ENCODE measurements at regions not wholly inside any gene's neighbourhood (a gene's known extent, or its start where the extent isn't known, plus 50 kb on each side); places are given as distances from the start of the nearest gene placed in this dataset.

DNA sequence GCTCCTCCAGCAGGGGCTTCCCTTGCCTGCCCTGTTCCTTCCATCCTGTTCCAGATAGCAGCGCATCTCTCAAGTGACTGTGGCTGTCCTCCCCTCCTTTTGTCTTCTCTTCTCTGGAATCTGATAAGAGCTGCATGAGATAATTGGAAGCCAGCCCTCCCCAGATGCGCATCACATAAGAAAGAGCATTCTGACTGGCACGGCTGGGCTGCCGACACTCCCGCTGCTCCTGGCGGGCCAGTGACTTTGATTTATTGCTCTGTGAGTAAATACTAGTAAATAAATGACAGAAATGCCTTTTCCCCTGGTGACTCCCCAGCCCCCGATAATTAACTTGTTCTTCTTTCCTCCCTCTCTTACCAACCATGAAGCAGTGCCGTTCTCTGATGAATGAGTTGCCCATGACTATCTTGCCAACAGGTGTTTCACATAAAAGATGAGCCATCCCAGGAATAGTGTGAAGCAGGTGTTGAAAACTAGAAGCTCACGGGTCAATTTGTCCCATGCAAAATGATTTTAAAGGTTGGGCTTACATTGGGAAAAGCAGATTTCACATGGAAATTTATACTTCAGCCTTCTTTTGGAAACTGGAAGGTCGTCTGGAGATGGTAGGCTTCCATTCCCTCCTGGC lies 212.3 kb downstream of the ERCC6L2 start:
- no peak for DNase-seq (ENCODE audit: low read depth)

DNA sequence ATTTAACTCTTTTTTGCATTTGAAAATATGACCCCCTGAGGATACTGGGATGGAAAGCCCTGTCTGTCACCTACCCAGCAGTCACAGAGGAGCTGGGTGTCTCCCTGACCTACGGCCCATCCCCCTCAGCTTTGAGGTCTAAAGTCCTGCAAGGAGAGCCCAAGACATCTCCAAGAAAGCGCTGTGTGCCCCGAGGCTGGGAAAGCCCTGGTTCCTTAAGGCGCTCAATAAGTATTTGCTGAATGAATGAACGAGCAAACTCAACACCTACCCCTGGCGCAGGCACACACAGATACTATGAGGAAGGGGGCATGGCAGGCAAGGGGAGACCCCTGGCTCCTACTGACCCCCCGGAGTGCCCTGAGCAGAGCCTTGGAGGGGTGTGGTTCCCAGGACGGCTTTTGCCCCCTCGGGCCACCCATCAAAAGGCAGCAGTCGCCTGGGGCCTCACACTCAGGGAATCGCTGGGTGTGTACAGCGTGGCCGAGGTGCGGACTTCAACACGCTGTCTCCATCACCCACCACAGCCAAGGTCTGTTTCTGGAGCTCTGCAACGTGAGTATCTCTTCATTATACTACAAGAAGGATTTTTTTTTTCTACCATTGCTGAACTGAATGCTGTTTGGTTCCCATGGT lies 211.6 kb downstream of the ERCC6L2 start:
- DNase-seq (ENCODE audit: low read depth): no peak

DNA sequence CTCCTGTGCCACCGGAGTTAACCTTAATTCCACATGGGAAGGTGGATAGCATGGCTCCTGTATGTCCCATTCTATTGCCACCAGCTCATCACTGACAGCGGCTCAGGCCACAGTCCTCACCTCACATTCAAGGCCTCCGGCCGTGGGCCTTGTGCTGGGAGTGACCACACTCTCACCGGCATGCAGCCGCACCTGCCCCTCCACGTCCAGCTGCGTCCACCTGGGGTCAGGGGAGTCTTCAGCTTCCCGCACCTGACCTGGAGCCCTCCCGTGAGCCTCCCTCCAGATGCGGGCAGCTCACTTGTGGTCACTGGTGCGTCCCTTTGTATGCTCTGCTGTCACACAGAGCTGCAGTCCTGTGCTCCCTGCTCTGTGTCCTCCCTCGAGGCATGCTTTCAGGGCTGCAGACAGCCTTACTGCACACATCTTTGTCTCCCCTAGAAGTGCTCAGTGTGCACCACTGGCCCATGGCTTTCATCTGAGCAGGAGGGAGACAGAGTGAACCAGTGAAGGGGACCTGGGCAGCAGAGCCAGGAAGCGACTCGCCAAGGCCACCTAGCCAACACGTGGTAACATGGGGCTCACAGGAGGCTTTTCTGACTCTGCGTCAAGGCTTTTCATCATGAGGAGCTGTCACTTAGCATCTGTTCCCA lies 210.1 kb downstream of the ERCC6L2 start:
- DNase-seq (ENCODE audit: low read depth): no peak

DNA sequence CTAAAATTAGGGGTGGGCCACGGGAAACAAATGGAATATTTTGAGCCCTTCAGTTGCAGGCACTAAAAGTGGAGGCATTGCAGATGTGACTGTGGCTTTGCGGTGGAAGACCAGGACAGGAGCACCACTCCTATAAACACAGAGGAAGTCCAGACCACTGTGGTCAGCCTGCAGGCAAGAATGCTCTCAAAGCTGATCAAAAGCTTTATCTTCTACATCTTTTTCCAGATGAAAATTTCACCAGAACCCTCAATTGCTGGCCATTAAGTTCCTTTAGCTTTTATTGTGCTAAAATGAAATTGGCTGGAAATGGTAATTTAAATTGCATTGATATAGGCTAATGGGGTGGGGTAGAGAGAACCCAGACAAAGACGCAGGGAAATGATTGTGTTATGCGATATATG lies 208.8 kb downstream of the ERCC6L2 start:
- DNase-seq (ENCODE audit: low read depth): no peak

DNA sequence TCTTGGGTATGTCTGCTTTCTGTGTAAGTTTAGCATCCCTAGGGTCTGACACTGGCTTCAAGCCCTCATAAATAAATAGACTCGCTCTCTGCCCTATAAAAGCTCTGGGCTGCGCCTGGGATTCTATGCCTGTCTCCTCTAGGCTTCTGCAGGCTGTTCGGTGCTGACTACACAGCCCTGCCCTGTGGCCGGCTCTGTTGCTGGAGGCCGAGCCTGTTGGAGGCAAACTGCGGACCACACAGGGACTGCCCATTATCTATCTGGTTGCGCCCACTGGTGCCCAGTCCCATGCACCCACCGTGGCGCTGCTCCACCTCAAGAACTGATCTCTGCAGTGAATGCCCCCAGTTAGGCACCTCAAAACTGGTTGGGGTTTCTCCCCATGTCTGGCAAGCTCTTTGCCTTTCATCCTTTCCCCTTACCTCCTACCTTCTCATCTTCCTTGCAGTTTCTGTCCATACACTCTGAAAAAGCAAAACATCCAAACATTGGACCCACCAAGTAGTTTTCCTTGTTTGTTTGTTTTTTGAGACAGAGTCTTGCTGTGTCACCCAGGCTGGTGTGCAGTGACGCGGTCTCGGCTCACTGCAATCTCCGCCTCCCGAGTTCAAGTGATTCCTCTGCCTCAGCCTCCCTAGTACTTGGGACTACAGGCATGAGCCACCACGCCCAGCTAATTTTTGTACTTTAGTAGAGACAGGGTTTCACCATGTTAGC lies 207.2 kb downstream of the ERCC6L2 start:
- no peak for DNase-seq (ENCODE audit: low read depth)

DNA sequence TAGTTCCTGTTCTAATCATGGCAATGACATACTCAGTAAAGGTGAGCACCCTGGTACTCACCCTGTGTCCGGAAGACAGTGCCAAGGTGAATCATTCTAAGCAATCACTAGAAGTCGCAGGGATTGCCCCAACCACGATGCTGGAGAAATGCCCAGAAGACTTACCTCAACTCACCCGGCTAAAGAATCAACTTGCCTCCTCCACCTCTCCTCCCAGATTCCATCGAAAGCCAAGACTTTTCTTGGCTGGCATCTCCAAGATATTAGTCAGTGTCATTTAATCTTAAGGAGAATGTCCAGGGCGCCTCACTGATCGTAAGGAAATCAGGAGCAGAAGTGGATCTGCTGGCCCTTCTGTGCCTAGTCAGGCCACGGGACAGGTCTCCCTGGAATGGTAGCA lies 204.9 kb downstream of the ERCC6L2 start:
- DNase-seq (ENCODE audit: low read depth): peak; percentile 86

DNA sequence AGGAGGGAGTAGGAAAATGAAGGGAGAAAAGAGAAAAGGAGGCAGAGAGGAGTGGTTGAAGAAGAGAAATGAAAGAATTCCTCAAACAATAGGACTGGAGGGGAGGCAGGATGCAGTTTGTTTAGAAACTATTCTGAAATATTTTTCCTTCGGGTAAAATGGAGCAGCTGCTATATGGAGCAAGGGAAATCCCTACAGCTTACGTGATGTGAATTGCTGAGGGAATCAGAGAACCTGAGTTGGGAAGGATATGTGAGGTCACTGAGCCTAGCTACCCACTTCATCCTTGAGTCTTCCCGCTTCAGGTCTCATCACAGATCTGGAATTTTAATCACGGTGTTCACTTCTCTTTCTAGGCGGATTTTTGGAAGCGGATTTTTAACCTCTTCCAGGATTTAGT lies 204.3 kb downstream of the ERCC6L2 start:
- no peak for DNase-seq (ENCODE audit: low read depth)

DNA sequence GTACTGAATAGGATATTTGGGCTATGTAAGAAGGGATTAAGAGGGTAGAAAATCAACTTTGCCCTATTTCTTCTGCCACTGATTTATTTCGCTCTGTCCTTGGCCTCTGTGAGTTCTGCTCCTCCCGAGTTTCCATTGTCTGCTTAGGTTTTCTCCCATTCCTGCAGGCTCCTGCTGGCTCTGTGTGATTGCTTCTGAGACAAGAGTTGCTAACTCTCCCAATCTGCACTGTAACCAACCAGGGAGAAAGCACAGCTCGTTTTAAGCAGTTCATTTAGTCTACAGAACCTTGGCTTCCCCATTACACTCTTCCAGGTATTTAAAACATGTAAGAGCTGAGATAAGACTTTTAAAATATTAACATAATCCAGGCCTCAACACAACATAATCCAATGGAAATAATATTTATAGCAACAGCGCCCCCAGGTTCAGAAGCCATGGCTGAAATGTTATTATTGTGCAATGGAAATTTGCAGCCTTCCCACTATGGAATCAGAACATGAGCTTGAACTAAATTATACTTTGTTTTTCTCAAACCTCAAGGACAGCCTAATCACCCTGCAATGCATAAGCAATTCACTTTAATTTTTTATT lies 203.5 kb downstream of the ERCC6L2 start:
- DNase-seq (ENCODE audit: low read depth): peak; percentile 61

DNA sequence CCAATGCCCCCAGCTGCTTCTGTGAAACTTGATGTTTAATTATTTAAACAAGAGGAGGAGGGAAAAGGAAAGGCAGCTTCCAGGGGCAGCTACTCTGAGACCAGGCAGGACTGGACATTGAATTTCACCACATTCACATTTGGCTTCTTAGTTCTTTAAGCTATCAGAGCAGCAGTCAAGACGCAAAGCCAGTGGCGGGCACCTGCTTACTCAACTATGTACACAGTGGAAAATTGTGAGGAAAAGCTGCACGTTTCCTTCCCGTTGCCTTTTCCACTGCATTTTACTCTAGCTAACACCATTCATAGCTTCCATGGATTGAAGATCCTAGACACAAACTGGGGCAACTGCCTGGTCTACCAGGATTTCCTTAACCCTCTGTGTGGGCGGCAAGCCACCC lies 200.3 kb downstream of the ERCC6L2 start:
- DNase-seq (ENCODE audit: low read depth): no peak

DNA sequence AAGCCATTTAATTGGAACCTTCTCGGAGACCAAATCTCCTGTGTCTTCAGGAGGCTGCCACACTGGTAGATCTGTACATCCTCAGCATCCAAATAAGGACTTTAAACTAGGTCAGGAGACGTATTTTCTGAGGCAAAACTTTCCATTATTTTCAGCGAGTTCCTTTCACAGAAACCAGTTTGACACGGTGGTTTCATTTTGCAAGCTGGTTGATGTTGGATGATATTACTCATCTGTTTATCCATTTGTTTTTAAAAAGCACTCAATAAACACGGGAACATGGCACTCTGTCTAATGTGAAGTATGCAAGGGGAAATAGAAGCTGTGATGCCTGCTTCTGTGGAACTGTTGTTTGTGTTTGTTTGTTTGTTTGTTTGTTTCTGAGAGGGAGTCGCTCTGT lies 199.6 kb downstream of the ERCC6L2 start:
- no peak for DNase-seq (ENCODE audit: low read depth)

DNA sequence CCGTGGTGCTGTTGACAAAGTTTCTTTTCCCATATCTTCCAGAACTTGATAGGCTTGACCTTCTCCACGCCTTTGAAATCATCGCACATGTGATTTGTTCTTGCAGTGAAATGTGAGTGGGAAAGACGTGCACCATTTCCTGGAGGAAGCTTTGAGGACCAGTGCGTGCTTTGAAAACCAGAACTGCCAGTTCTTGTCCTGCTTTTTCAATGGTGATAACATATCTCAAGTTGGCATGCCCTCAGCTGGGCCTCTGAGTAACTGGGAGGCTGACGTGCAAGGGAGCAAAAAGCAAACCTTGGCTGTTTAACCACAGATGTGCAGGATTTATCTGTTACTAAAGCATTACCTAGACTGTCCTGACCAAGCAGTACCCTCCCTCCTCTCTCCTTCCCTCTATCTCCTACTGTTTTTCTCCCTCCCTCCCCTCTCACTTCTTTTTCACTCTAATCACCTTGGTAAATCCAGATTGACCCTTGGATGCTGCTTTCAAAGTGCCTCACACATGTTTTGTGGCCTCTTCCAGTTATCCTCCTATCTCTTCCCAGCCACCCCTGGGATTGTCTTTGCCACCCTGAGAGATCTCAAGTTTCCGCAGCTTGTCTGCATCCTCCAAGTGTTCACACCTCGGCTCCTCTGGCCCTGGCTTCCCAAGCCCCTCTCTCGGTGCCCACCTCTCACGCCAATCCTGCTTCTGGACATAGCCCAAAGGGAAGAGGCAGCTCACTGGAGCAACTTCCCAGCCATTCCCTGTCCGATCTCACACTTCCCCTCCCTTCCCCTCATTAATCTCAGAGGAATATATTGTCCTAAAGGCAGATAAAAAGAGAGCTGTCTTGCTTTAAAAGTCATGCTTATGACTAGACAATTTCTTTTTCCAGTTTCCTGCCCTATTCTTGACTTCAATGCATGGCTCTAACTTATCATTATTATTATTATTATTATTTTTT lies 198.3 kb downstream of the ERCC6L2 start:
- DNase-seq (ENCODE audit: low read depth): peak; percentile 69

DNA sequence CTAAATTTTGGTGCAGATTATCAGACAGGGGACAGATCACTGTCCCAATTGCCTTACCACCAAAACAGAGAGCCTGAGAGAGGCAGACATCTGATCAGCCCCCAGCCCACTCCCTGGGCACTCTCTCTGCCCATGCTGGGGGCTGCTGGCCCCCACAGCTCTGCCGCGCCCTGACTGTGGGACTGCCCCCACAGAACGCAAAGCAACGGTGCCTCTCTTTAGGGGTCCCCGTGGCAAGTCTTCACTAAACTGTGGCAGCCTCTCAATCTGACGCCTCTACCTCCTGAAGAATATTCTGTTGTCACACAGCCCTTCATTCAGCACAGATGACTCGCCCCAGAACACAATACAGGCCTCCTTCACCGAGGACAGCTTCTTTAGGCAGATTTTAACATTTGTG lies 197.4 kb downstream of the ERCC6L2 start:
- DNase-seq (ENCODE audit: low read depth): no peak

DNA sequence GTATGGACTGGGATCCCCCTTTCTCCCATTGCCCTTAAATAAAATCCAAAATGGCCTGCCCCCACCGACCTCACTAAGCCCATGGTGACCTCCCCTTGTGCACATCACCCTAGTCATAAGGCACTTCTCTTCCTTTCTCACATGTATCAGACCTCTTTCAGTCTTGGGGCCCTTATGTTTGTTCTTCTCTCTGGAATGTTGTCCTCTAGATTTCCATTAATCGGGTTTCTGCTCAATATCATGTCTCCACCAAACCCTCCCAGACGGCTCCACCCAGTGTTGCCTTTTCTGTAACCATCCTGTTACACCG lies 196.3 kb downstream of the ERCC6L2 start:
- DNase-seq (ENCODE audit: low read depth): no peak

DNA sequence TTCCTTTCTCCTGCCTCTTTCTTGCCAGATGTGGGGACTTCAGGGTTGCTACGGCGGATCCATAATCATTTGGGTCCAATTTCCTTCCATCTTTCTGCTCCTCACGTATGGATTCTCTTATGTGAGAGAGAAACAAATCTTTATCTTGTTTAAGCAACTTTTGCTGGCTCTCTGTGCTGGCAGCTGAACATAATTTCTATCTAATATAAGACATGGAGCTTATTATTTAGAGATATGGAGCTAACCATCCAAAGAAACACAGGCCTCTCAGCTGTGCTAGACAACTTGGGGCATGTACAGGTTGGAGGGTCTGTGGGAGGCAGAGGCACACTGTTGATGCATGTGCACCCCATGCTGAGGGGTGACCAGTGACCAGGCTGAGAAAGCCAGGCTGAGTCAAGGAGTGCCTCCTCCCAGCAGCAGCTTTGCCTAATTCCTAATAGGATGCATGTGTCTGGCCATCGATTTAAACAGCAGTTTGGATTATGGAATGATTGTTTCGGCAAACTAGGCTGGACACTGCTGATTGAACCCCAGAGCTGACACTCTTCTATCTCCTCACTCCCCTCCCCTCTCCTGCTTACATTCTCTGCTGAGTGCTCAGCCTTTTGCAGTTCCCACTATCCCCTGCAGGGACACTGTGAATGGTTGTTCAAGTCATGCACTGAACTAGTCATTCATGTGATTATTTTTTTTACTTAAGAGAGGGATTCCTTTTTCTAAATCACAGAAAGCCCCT lies 195.8 kb downstream of the ERCC6L2 start:
- DNase-seq (ENCODE audit: low read depth): peak; percentile 29

DNA sequence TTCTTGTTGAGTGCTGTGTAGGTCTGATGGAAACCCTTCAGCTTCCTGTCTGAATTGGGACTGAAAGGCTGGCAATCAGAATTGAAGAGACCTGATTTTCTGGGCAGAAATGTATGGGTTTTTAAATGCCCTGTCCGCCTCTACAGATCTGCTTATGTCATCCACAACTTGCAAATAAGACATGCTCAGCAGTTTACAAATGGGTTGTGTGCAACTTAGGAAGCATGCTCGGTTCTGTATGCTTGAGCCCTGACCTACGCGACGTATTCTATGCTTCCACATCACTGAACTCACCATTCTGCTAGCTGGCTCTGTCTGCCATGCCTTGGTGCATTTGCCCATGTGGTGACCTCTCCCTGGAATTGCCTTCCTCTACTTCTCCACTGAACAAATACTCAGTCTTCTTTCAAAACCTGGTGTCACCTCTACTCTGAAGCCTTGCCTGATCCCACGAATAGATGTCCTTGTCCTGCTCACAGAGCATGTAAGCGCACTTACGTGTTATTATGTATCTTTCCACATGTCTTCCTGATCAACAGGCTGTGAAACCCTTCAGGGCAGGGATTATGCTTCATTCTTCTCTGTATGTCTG lies 194.2 kb downstream of the ERCC6L2 start:
- DNase-seq (ENCODE audit: low read depth): no peak

DNA sequence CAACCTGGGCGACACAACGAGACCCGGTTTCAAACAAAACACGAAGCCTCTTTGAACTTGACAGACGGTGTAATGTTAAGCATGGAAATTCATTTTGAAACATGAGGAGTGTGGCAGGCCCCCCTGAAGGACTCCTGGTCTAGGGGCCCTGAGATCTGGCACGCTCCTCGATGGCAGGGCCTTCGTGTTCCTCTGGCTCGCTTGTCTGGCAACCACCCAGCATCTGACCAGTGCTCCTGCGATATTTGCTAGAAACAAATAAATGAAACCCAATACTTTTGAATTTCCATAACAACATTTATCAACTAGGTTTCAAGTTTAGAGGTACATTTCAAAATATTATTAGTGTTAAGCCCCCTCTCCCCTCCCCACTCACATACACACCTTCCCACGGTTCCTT lies 193.0 kb downstream of the ERCC6L2 start:
- DNase-seq (ENCODE audit: low read depth): no peak

DNA sequence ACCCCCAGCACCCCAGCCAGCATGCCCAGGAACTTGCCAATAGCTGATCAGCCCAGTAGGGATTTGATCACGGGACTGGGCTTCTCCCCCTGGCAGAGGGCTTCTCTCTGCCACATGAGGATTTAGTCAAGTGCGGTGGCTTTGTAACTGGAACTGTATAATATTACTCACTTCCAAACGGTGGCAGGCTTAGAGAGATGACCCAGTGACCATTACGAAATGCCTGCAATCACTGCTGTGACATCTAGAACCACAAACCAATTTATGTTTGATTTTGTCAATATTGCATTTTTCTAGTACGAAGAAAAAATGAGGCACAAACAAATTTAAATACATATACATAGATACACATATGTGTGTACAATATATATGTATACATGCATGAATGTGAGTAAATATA lies 192.1 kb downstream of the ERCC6L2 start:
- no peak for DNase-seq (ENCODE audit: low read depth)

DNA sequence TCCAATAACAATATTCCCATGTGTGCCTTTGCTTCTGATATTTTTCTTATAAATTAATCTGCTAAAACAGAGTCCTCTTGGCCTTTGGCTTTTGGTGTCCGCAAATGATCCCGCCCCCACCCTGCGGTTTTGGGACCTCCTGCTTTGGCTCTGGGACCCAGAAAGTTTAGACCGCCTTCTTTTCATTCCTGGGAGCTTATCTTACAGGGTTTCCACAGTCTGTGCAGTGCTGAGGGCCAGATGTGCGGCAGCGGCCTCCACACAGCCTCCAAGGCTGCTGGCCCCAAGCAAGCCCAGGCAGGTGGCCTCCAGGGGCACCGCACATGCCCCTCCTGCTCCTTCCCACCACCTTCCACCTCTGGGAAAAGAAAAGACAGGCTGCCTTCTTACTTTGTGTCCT lies 191.5 kb downstream of the ERCC6L2 start:
- no peak for DNase-seq (ENCODE audit: low read depth)

DNA sequence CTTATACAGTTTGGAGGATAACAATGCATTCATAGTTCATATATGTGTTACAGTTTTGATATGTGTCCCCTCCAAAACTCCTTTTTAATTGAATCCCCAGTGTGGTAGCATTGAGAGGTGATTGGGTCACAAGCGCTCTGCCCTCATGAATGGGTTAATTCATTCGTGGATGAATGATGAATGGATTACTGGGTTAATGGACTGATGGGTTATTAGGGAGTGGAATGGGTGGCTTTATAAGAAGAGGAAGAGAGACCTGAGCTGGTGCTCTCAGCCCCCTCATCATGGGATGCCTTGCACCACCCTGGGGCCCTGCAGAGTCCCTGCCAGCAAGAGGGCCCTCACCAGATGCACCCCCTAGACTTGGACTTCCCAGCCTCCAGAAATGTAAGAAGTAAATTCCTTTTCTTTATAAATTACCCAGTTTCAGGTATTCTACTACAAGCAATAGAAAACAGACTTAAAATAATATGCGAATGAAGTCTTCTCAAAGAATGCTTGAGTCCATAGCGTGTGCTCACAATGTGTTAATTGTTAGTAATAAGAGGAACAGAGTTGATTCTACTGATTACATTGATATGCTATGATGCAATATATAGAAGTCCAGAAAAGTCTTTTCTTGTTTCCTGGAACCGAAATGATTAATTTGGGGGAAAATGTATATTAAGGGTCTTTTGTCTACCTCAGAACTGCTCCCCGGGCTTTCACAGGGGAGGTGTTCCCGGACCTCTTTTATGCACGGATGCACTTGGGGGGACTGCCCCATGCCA lies 190.2 kb downstream of the ERCC6L2 start:
- DNase-seq (ENCODE audit: low read depth): no peak

Measured in amniotic epithelial cell (primary cell).